ENCODE measurements at regions not wholly inside any gene's neighbourhood (a gene's known extent, or its start where the extent isn't known, plus 50 kb on each side); places are given as distances from the start of the nearest gene placed in this dataset.

- ChIA-PET POLR2A (no interaction called here), CTCF (no interaction called here)
- no peaks in the 10 kb centered on the region for H3K27me3 Mint-ChIP-seq (ENCODE audit: insufficient read depth, unreplicated experiment)
- no peak overlapping the region for H3K4me3 Mint-ChIP-seq (ENCODE audit: unreplicated experiment)
- peaks cover 8% of the 10 kb centered on the region for H3K9me3 Mint-ChIP-seq (ENCODE audit: unreplicated experiment)
- no peak for TF ChIP-seq CTCF (IDR thresholded peaks at IDR 0.05; ENCODE audit: unreplicated experiment)
- intact Hi-C loops (cut with micrococcal nuclease) = no loop called here
- BruUV-seq (replicated peaks) = no TSS peak
- no peaks in the 10 kb centered on the region for H3K4me1 Mint-ChIP-seq (ENCODE audit: insufficient read depth, unreplicated experiment)
- no peak for DNase-seq (ENCODE audit: unreplicated experiment)
- H3K27ac Mint-ChIP-seq (ENCODE audit: low read depth, unreplicated experiment) = no peak overlapping the region
- no peaks in the 10 kb centered on the region for H3K36me3 Mint-ChIP-seq (ENCODE audit: insufficient read depth, unreplicated experiment)
These were observed 287.6 kb downstream of the FAT3 start for GRCh38 chr11:92512204-92512569.

- H3K27me3 Mint-ChIP-seq (ENCODE audit: insufficient read depth, unreplicated experiment) = no peaks in the 10 kb centered on the region
- ChIA-PET POLR2A (no interaction called here), CTCF (interaction anchor here (0.5 to 1.0 kb wide), 3 partner anchors 362 to 1443 kb away, joined by 3 to 4 read pairs (median 3); no protein-coding TSS in a partner anchor)
- intact Hi-C loops (cut with micrococcal nuclease) = no loop called here
- peaks cover 9% of the 10 kb centered on the region for H3K4me1 Mint-ChIP-seq (ENCODE audit: insufficient read depth, unreplicated experiment)
- H3K4me3 Mint-ChIP-seq (ENCODE audit: unreplicated experiment) = no peak overlapping the region
- no peak for DNase-seq (ENCODE audit: unreplicated experiment)
- no peak for TF ChIP-seq CTCF (IDR thresholded peaks at IDR 0.05; ENCODE audit: unreplicated experiment)
- no peak overlapping the region for H3K27ac Mint-ChIP-seq (ENCODE audit: low read depth, unreplicated experiment)
- H3K9me3 Mint-ChIP-seq (ENCODE audit: unreplicated experiment) = no peaks in the 10 kb centered on the region
- BruUV-seq (replicated peaks) = no TSS peak
- H3K36me3 Mint-ChIP-seq (ENCODE audit: insufficient read depth, unreplicated experiment) = no peaks in the 10 kb centered on the region
These were observed 299.0 kb downstream of the FAT3 start for GRCh38 chr11:92523611-92524010.

- H3K27me3 Mint-ChIP-seq (ENCODE audit: insufficient read depth, unreplicated experiment) = no peaks in the 10 kb centered on the region
- no peaks in the 10 kb centered on the region for H3K9me3 Mint-ChIP-seq (ENCODE audit: unreplicated experiment)
- no TSS peak for BruUV-seq (replicated peaks)
- no peak for TF ChIP-seq CTCF (IDR thresholded peaks at IDR 0.05; ENCODE audit: unreplicated experiment)
- intact Hi-C loops (cut with micrococcal nuclease) = no loop called here
- no peaks in the 10 kb centered on the region for H3K36me3 Mint-ChIP-seq (ENCODE audit: insufficient read depth, unreplicated experiment)
- ChIA-PET CTCF (interaction anchor here (0.6 to 0.7 kb wide), 2 partner anchors 73 to 193 kb away, joined by 3 read pairs; no protein-coding TSS in a partner anchor), POLR2A (no interaction called here)
- H3K4me3 Mint-ChIP-seq (ENCODE audit: unreplicated experiment) = no peak overlapping the region
- H3K27ac Mint-ChIP-seq (ENCODE audit: low read depth, unreplicated experiment) = no peak overlapping the region
- peaks cover 9% of the 10 kb centered on the region for H3K4me1 Mint-ChIP-seq (ENCODE audit: insufficient read depth, unreplicated experiment)
- no peak for DNase-seq (ENCODE audit: unreplicated experiment)
These were observed 299.9 kb downstream of the FAT3 start for GRCh38 chr11:92524542-92524941.

- Mint-ChIP-seq H3K4me3 (ENCODE audit: unreplicated experiment) (peak overlapping the region; percentile 25), H3K36me3 (ENCODE audit: insufficient read depth, unreplicated experiment) (no peaks in the 10 kb centered on the region), H3K9me3 (ENCODE audit: unreplicated experiment) (no peaks in the 10 kb centered on the region), H3K4me1 (ENCODE audit: insufficient read depth, unreplicated experiment) (peaks cover 9% of the 10 kb centered on the region), H3K27me3 (ENCODE audit: insufficient read depth, unreplicated experiment) (no peaks in the 10 kb centered on the region), H3K27ac (ENCODE audit: low read depth, unreplicated experiment) (peak overlapping the region; percentile 10)
- POLR2A ChIA-PET = no interaction called here
- intact Hi-C loops (cut with micrococcal nuclease) = no loop called here
- CTCF ChIA-PET = interaction anchor here (0.5 to 1.7 kb wide), 5 partner anchors 9 to 1976 kb away, joined by 3 to 4 read pairs (median 3); no protein-coding TSS in a partner anchor
- DNase-seq (ENCODE audit: unreplicated experiment) = peak; percentile 3
- BruUV-seq (replicated peaks) = no TSS peak
- no peak for TF ChIP-seq CTCF (IDR thresholded peaks at IDR 0.05; ENCODE audit: unreplicated experiment)
These were observed 302.8 kb downstream of the FAT3 start for GRCh38 chr11:92527467-92527866.
